CD4-positive, alpha-beta T cell treated with Interleukin-17A for 4 hours (primary cell): ENCODE measurements at regions not wholly inside any gene's neighbourhood (a gene's known extent, or its start where the extent isn't known, plus 50 kb on each side); places are given as distances from the start of the nearest gene placed in this dataset.
A peak's percentile ranks its signal among the peaks of the same experiment; 100 is the strongest.

ENCODE experiments used
- DNase-seq: peaks from one replicate; pipeline ENCODE4 v3.0.0-alpha.2; 2020; ENCODE audit warnings: mixed read lengths

GRCh38 chr14:97903821-97904220, 1106.6 kb downstream of the VRK1 start:
- no peak for DNase-seq

- no peak for DNase-seq
Measured at GRCh38 chr14:97912217-97912616, 1115.0 kb downstream of the VRK1 start.

- DNase-seq, result no peak
Measured at GRCh38 chr14:97916100-97916499, 1118.9 kb downstream of the VRK1 start.

- DNase-seq, result peak; percentile 12
Measured at GRCh38 chr14:97916669-97917568, 1119.7 kb downstream of the VRK1 start.

- no peak for DNase-seq
Measured at GRCh38 chr14:97920201-97920600, 1123.0 kb downstream of the VRK1 start.

GRCh38 chr14:97921296-97921695, 1124.1 kb downstream of the VRK1 start:
- no peak for DNase-seq

- DNase-seq, result no peak
Measured at GRCh38 chr14:97924922-97925613, 1127.9 kb downstream of the VRK1 start.

GRCh38 chr14:97930166-97930565, 1133.0 kb downstream of the VRK1 start:
- no peak for DNase-seq

GRCh38 chr14:97931273-97931672, 1134.1 kb downstream of the VRK1 start:
- DNase-seq, result no peak

- DNase-seq, result no peak
Measured at GRCh38 chr14:97942921-97943320, 1145.7 kb downstream of the VRK1 start.

GRCh38 chr14:97943619-97944018, 1146.4 kb downstream of the VRK1 start:
- no peak for DNase-seq

- DNase-seq, result no peak
Measured at GRCh38 chr14:97944380-97944779, 1147.2 kb downstream of the VRK1 start.

- no peak for DNase-seq
Measured at GRCh38 chr14:97945631-97946030, 1148.4 kb downstream of the VRK1 start.

- no peak for DNase-seq
Measured at GRCh38 chr14:97946240-97946639, 1149.1 kb downstream of the VRK1 start.

GRCh38 chr14:97946641-97947040, 1149.5 kb downstream of the VRK1 start:
- no peak for DNase-seq

- no peak for DNase-seq
Measured at GRCh38 chr14:97948841-97949240, 1151.7 kb downstream of the VRK1 start.

GRCh38 chr14:97956581-97957340, 1159.6 kb downstream of the VRK1 start:
- no peak for DNase-seq

- no peak for DNase-seq
Measured at GRCh38 chr14:97959251-97959650, 1162.1 kb downstream of the VRK1 start.

GRCh38 chr14:97960436-97960835, 1163.3 kb downstream of the VRK1 start:
- no peak for DNase-seq

- DNase-seq, result no peak
Measured at GRCh38 chr14:97970222-97970621, 1173.0 kb downstream of the VRK1 start.

GRCh38 chr14:97975216-97975615, 1178.0 kb downstream of the VRK1 start:
- DNase-seq, result no peak

GRCh38 chr14:97975962-97976361, 1178.8 kb downstream of the VRK1 start:
- DNase-seq, result peak; percentile 70

- DNase-seq, result peak; percentile 46
Measured at GRCh38 chr14:97976861-97977260, 1179.7 kb downstream of the VRK1 start.
